Tibial nerve (tissue), 3 donors: ENCODE measurements at regions not wholly inside any gene's neighbourhood (a gene's known extent, or its start where the extent isn't known, plus 50 kb on each side); places are given as distances from the start of the nearest gene placed in this dataset.

Source experiments
- POLR2A ChIP-seq, 2 donors: fragments of 450-650 bp; IDR thresholded peaks; one replicate each; pipeline ENCODE4 v1.6.1; 2017; ENCODE audit warnings: antibody characterized with exemption in 2 of 2, mild to moderate bottlenecking in 2 of 2, moderate library complexity in 2 of 2
- TF ChIP-seq, protein P1 (sequence below), 5 experiments: fragments of 200-600 bp in 3 of 5; fragments of 450-650 bp in 2 of 5; sonication (generic) in 3 of 5; IDR thresholded peaks; one replicate each; pipeline ENCODE4 v1.5.1; 2016 to 2019; ENCODE audit warnings: antibody characterized with exemption in 5 of 5, mild to moderate bottlenecking in 3 of 5, moderate library complexity in 2 of 5

DNA sequence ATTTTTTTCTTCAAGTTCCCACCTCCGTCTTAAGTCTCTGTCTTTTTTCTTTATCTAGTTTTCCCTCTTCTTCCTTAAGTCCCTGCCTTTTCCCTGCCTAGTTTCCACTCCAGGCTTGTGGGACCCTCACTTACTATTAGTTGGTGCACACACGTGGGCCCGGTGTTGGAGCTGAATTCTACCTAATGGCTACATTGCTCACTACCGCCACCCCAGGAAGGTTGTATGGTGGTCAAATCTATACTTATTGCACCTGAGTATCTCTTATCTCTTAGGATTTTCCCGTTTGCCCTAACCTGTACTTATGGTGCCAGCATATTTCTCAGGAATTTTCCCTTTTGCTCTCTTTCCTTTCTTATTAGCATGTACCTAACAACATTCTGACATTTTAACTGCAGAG lies 692.8 kb downstream of the EPM2A start:
- TF ChIP-seq, protein P1, sequence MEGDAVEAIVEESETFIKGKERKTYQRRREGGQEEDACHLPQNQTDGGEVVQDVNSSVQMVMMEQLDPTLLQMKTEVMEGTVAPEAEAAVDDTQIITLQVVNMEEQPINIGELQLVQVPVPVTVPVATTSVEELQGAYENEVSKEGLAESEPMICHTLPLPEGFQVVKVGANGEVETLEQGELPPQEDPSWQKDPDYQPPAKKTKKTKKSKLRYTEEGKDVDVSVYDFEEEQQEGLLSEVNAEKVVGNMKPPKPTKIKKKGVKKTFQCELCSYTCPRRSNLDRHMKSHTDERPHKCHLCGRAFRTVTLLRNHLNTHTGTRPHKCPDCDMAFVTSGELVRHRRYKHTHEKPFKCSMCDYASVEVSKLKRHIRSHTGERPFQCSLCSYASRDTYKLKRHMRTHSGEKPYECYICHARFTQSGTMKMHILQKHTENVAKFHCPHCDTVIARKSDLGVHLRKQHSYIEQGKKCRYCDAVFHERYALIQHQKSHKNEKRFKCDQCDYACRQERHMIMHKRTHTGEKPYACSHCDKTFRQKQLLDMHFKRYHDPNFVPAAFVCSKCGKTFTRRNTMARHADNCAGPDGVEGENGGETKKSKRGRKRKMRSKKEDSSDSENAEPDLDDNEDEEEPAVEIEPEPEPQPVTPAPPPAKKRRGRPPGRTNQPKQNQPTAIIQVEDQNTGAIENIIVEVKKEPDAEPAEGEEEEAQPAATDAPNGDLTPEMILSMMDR (IDR thresholded peaks at IDR 0.05), result no peak
- TF ChIP-seq POLR2A (IDR thresholded peaks at IDR 0.05), result no peak
